Spleen (tissue), 7 donors: ENCODE measurements at regions not wholly inside any gene's neighbourhood (a gene's known extent, or its start where the extent isn't known, plus 50 kb on each side); places are given as distances from the start of the nearest gene placed in this dataset.

Experiments
- CTCF ChIP-seq, 11 experiments: fragments of 200-600 bp in 7 of 11; fragments of 450-650 bp in 4 of 11; sonication (generic) in 4 of 11; IDR thresholded peaks in 8 of 11; conservative IDR thresholded peaks in 3 of 11; 1 replicate in 7 of 11; 2 replicates in 4 of 11; pipeline versions ENCODE4 v1.4.0 to v1.8.0; 2016 to 2021; ENCODE audit warnings: antibody characterized with exemption in 11 of 11, inconsistent platforms in 4 of 11, mild to moderate bottlenecking in 1 of 11
- POLR2A ChIP-seq, 3 donors: fragments of 450-650 bp; IDR thresholded peaks; one replicate each; pipeline ENCODE4 v1.5.1; 2017; ENCODE audit warnings: antibody characterized with exemption in 3 of 3, mild to moderate bottlenecking in 1 of 3
- donor health status: DM: no; HTN: no; CAD: no; lungs with moderate emphysema.
- donor health status: DM: no; HTN: no; CAD: no.
- donor health status: DM: no; HTN: no; CAD: no.

- TF ChIP-seq POLR2A (IDR thresholded peaks at IDR 0.05) (no peak), CTCF (IDR thresholded peaks at IDR 0.05 in 8 of 11, conservative IDR thresholded peaks at IDR 0.05 in 3 of 11) (no peak)
Observed at GRCh38 chr2:23083966-23084365, 301.0 kb upstream of the KLHL29 start.
